ENCODE measurements at regions not wholly inside any gene's neighbourhood (a gene's known extent, or its start where the extent isn't known, plus 50 kb on each side); places are given as distances from the start of the nearest gene placed in this dataset.

DNA sequence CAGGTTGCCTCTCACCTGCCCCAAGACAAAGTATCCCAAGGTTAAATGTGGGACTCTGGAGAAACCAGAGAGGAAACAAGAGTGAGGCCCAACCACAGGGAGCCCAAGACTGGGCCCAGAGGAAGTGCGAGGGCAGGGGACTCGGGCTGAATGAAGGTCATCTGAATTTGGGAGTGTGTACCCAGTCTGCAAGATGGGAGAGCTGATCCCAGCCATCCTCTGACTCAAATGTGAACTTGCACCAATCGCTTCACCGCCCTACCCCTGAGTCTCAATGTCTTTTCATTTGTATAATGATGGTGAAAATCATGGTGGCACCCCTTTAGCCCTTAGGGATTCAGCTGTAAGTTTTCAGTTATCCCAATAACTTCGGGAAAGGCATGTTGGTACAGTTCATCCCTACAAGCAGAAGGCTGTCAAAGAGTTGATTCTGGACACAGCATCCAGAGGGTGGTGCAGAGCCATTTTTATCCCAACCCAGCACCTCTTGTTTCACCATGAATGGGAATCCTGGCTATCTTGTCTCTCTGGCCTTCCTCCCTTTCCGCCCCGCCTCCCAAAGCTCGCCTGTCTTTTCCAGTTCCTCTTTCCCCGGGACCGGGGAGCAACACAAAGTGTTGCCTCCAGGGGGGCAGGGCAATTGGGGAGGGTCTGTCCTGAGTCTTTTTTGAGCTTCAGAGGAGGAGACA is 123.4 kb downstream of the NUFIP1 start:
- Histone ChIP-seq H4K20me1 (replicated peaks in 1 of 2; ENCODE audit: control insufficient read depth in 1 of 2, insufficient read depth in 2 of 2, low read length in 2 of 2) (no peaks in the 10 kb centered on the region), H2BK12ac (ENCODE audit: low read depth, low read length) (no peak overlapping the region)

More for the DNA sequence above, 123.4 kb downstream of the NUFIP1 start:
- Histone ChIP-seq H3K27ac (ENCODE audit: low read depth, low read length) (no peak overlapping the region), H3K4ac (replicated peaks; ENCODE audit: insufficient read length, low read depth, low read length) (no peak overlapping the region), H3K23ac (ENCODE audit: insufficient read length) (no peak overlapping the region), H2BK20ac (ENCODE audit: low read length) (no peak overlapping the region), H3K18ac (ENCODE audit: extremely low read depth, low read length) (no peak overlapping the region), H3K9ac (replicated peaks in 1 of 4; ENCODE audit: extremely low read depth in 1 of 4, low read depth in 3 of 4, low read length in 3 of 4) (no peak overlapping the region), H2AFZ (ENCODE audit: low read length) (0 out of 2 replicates have a peak overlapping the region, but pooled peaks have one; percentile 11), H4K91ac (replicated peaks; ENCODE audit: insufficient read length, low read length) (no peak overlapping the region), H3K4me3 (ENCODE audit: extremely low read depth in 1 of 4, insufficient read depth in 2 of 4, low read depth in 3 of 4, low read length in 4 of 4) (no peak overlapping the region), H3K23me2 (ENCODE audit: low read depth, low read length) (no peaks in the 10 kb centered on the region), H2BK5ac (ENCODE audit: low read depth, low read length) (no peak overlapping the region), H3K14ac (ENCODE audit: insufficient read length) (no peak overlapping the region), H3K79me1 (ENCODE audit: low read depth, low read length) (no peaks in the 10 kb centered on the region), H2BK15ac (ENCODE audit: low read length) (no peak overlapping the region), H2AK5ac (ENCODE audit: low read depth, low read length) (no peak overlapping the region), H3K4me1 (replicated peaks in 1 of 4; ENCODE audit: control insufficient read depth in 3 of 4, insufficient read depth in 4 of 4, low read length in 3 of 4) (no peaks in the 10 kb centered on the region), H3K4me2 (ENCODE audit: insufficient read depth in 1 of 2, low read depth in 2 of 2, low read length in 2 of 2) (no peak overlapping the region), H3K36me3 (ENCODE audit: control insufficient read depth in 2 of 4, insufficient read depth in 4 of 4, low read length in 3 of 4) (no peaks in the 10 kb centered on the region), H4K5ac (ENCODE audit: insufficient read length, low read depth, low read length) (no peak overlapping the region), H3K9me3 (ENCODE audit: insufficient read depth in 2 of 2, low read depth in 1 of 2, low read length in 1 of 2) (no peaks in the 10 kb centered on the region), H3K56ac (replicated peaks; ENCODE audit: insufficient read length, low read depth, low read length) (no peak overlapping the region), H4K8ac (ENCODE audit: extremely low read depth, insufficient read depth, low read length) (no peak overlapping the region), H3K27me3 (replicated peaks in 1 of 4; ENCODE audit: control insufficient read depth in 3 of 4, extremely low read depth in 1 of 4, insufficient read depth in 3 of 4, low read length in 3 of 4) (no peaks in the 10 kb centered on the region), H3K79me2 (ENCODE audit: control insufficient read depth in 1 of 2, insufficient read depth in 2 of 2, low read length in 2 of 2) (no peaks in the 10 kb centered on the region), H2BK120ac (replicated peaks; ENCODE audit: low read depth, low read length) (no peak overlapping the region)
- POLR2A ChIA-PET (ENCODE audit: partially characterized antibody), result no interaction called here
- DNase-seq (ENCODE audit: low read depth in 1 of 2, low spot score in 2 of 2) (no peak), FAIRE-seq (no peak)
- CTCF ChIA-PET (ENCODE audit: partially characterized antibody), result interaction anchor here (1.5 to 1.6 kb wide), 2 partner anchors 11 to 16 kb away, joined by 4 to 8 read pairs; no protein-coding TSS in a partner anchor
- TF ChIP-seq, protein P1, sequence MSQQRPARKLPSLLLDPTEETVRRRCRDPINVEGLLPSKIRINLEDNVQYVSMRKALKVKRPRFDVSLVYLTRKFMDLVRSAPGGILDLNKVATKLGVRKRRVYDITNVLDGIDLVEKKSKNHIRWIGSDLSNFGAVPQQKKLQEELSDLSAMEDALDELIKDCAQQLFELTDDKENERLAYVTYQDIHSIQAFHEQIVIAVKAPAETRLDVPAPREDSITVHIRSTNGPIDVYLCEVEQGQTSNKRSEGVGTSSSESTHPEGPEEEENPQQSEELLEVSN (IDR thresholded peaks at IDR 0.05), result no peak
- TF ChIP-seq CHD2 (IDR thresholded peaks at IDR 0.05; ENCODE audit: low read length), result no peak
- TF ChIP-seq RFX5 (IDR thresholded peaks at IDR 0.05; ENCODE audit: borderline replicate concordance, low read depth, low read length), result no peak
- no peak for TF ChIP-seq SIX5 (IDR thresholded peaks at IDR 0.05; ENCODE audit: low read depth, low read length)
- no peak for TF ChIP-seq HDAC6 (IDR thresholded peaks at IDR 0.05; ENCODE audit: low read depth, low read length)
- TF ChIP-seq EGR1 (IDR thresholded peaks at IDR 0.05; ENCODE audit: borderline replicate concordance, low read depth, low read length), result no peak
- no peak for TF ChIP-seq JUND (IDR thresholded peaks at IDR 0.05; ENCODE audit: low read length)
- TF ChIP-seq SP1 (IDR thresholded peaks at IDR 0.05; ENCODE audit: low read depth, low read length), result no peak
- TF ChIP-seq POU5F1 (IDR thresholded peaks at IDR 0.05; ENCODE audit: low read depth, low read length), result no peak
- no peak for TF ChIP-seq KDM5A (IDR thresholded peaks at IDR 0.05; ENCODE audit: low read length)
- TF ChIP-seq RNF2 (IDR thresholded peaks at IDR 0.05; ENCODE audit: borderline replicate concordance, low read depth, low read length, missing control alignments, poor library complexity, severe bottlenecking), result no peak
- no peak for TF ChIP-seq GABPA (IDR thresholded peaks at IDR 0.05; ENCODE audit: borderline replicate concordance, insufficient read depth, low read length)
- TF ChIP-seq, protein P2, sequence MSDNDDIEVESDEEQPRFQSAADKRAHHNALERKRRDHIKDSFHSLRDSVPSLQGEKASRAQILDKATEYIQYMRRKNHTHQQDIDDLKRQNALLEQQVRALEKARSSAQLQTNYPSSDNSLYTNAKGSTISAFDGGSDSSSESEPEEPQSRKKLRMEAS (IDR thresholded peaks at IDR 0.05), result no peak
- WGBS, 2 experiments (ENCODE audit: extremely low coverage in 1 of 2, insufficient coverage in 1 of 2, insufficient read length in 1 of 2, insufficient replicate concordance in 2 of 2, low coverage in 1 of 2, low lambda C conversion rate in 2 of 2, missing lambda C conversion rate in 1 of 2), result 83% methylated on average over 10 of the region's 10 CpGs; no CpG with 5 or more reads in 1 of the 2 experiments
